ENCODE measurements at regions not wholly inside any gene's neighbourhood (a gene's known extent, or its start where the extent isn't known, plus 50 kb on each side); places are given as distances from the start of the nearest gene placed in this dataset.
"Not testable (repeated sequence)": the region's sequence is repeated elsewhere in the genome, so short reads cannot be mapped to it uniquely, and the experiment has no call there.

- Histone ChIP-seq H3K27ac (ENCODE audit: low read depth) (no peak overlapping the region), H3K4me1 (ENCODE audit: insufficient read depth) (no peaks in the 10 kb centered on the region), H3K4me3 (ENCODE audit: low read depth, low read length) (no peak overlapping the region), H3K36me3 (ENCODE audit: insufficient read depth) (no peaks in the 10 kb centered on the region)
- DNase-seq (ENCODE audit: extremely low spot score): no peak
- 43% methylated on average over 15 of the region's 15 CpGs for WGBS
Observed at GRCh38 chr14:71165121-71166031, 258.1 kb downstream of the PCNX1 start.

GRCh38 chr14:71166180-71166837 lies 259.1 kb downstream of the PCNX1 start:
- H3K4me3 ChIP-seq (ENCODE audit: low read depth, low read length): no peak overlapping the region
- no peaks in the 10 kb centered on the region for H3K36me3 ChIP-seq (ENCODE audit: insufficient read depth)
- WGBS: 62% methylated on average over 3 of the region's 3 CpGs
- no peak overlapping the region for H3K27ac ChIP-seq (ENCODE audit: low read depth)
- peak; percentile 37 for DNase-seq (ENCODE audit: extremely low spot score)
- no peaks in the 10 kb centered on the region for H3K4me1 ChIP-seq (ENCODE audit: insufficient read depth)

GRCh38 chr14:71167325-71167950 lies 260.2 kb downstream of the PCNX1 start:
- 97% methylated on average over 48 of the region's 48 CpGs for WGBS
- H3K4me3 ChIP-seq (ENCODE audit: low read depth, low read length); H3K4me1 ChIP-seq (ENCODE audit: insufficient read depth); DNase-seq (ENCODE audit: extremely low spot score); H3K36me3 ChIP-seq (ENCODE audit: insufficient read depth); H3K27ac ChIP-seq (ENCODE audit: low read depth): not testable (repeated sequence)

GRCh38 chr14:71168161-71168560 lies 260.9 kb downstream of the PCNX1 start:
- not testable (repeated sequence) for DNase-seq (ENCODE audit: extremely low spot score); H3K36me3 ChIP-seq (ENCODE audit: insufficient read depth); H3K4me1 ChIP-seq (ENCODE audit: insufficient read depth); H3K27ac ChIP-seq (ENCODE audit: low read depth); H3K4me3 ChIP-seq (ENCODE audit: low read depth, low read length)
- 53% methylated on average over 14 of the region's 14 CpGs for WGBS

- H3K4me3 ChIP-seq (ENCODE audit: low read depth, low read length): no peak overlapping the region
- no peaks in the 10 kb centered on the region for H3K4me1 ChIP-seq (ENCODE audit: insufficient read depth)
- no peak overlapping the region for H3K27ac ChIP-seq (ENCODE audit: low read depth)
- 76% methylated on average over 17 of the region's 17 CpGs for WGBS
- DNase-seq (ENCODE audit: extremely low spot score): no peak
- no peaks in the 10 kb centered on the region for H3K36me3 ChIP-seq (ENCODE audit: insufficient read depth)
Observed at GRCh38 chr14:71168564-71169427, 261.5 kb downstream of the PCNX1 start.

GRCh38 chr14:71169861-71170260 lies 262.6 kb downstream of the PCNX1 start:
- Histone ChIP-seq H3K27ac (ENCODE audit: low read depth) (no peak overlapping the region), H3K4me1 (ENCODE audit: insufficient read depth) (no peaks in the 10 kb centered on the region), H3K4me3 (ENCODE audit: low read depth, low read length) (no peak overlapping the region), H3K36me3 (ENCODE audit: insufficient read depth) (no peaks in the 10 kb centered on the region)
- 90% methylated on average over 5 of the region's 5 CpGs for WGBS
- DNase-seq (ENCODE audit: extremely low spot score): no peak

GRCh38 chr14:71175491-71175890 lies 268.2 kb downstream of the PCNX1 start:
- no peaks in the 10 kb centered on the region for H3K36me3 ChIP-seq (ENCODE audit: insufficient read depth)
- H3K4me1 ChIP-seq (ENCODE audit: insufficient read depth): no peaks in the 10 kb centered on the region
- H3K27ac ChIP-seq (ENCODE audit: low read depth): no peak overlapping the region
- DNase-seq (ENCODE audit: extremely low spot score): no peak
- H3K4me3 ChIP-seq (ENCODE audit: low read depth, low read length): no peak overlapping the region
- 93% methylated on average over 3 of the region's 3 CpGs for WGBS

GRCh38 chr14:71179066-71179465 lies 271.8 kb downstream of the PCNX1 start:
- no peaks in the 10 kb centered on the region for H3K4me1 ChIP-seq (ENCODE audit: insufficient read depth)
- no peaks in the 10 kb centered on the region for H3K36me3 ChIP-seq (ENCODE audit: insufficient read depth)
- no peak for DNase-seq (ENCODE audit: extremely low spot score)
- H3K27ac ChIP-seq (ENCODE audit: low read depth): no peak overlapping the region
- H3K4me3 ChIP-seq (ENCODE audit: low read depth, low read length): no peak overlapping the region
- WGBS: 92% methylated on average over 5 of the region's 5 CpGs

GRCh38 chr14:71180397-71180796 lies 273.1 kb downstream of the PCNX1 start:
- Histone ChIP-seq H3K4me3 (ENCODE audit: low read depth, low read length) (no peak overlapping the region), H3K27ac (ENCODE audit: low read depth) (no peak overlapping the region), H3K4me1 (ENCODE audit: insufficient read depth) (no peaks in the 10 kb centered on the region), H3K36me3 (ENCODE audit: insufficient read depth) (no peaks in the 10 kb centered on the region)
- WGBS: 87% methylated on average over 5 of the region's 5 CpGs
- no peak for DNase-seq (ENCODE audit: extremely low spot score)

GRCh38 chr14:71181215-71182003 lies 274.1 kb downstream of the PCNX1 start:
- H3K4me1 ChIP-seq (ENCODE audit: insufficient read depth): no peaks in the 10 kb centered on the region
- no peak for DNase-seq (ENCODE audit: extremely low spot score)
- 93% methylated on average over 23 of the region's 23 CpGs for WGBS
- no peaks in the 10 kb centered on the region for H3K36me3 ChIP-seq (ENCODE audit: insufficient read depth)
- H3K4me3 ChIP-seq (ENCODE audit: low read depth, low read length): no peak overlapping the region
- H3K27ac ChIP-seq (ENCODE audit: low read depth): no peak overlapping the region

- no peaks in the 10 kb centered on the region for H3K4me1 ChIP-seq (ENCODE audit: insufficient read depth)
- no peak overlapping the region for H3K27ac ChIP-seq (ENCODE audit: low read depth)
- no peaks in the 10 kb centered on the region for H3K36me3 ChIP-seq (ENCODE audit: insufficient read depth)
- DNase-seq (ENCODE audit: extremely low spot score): no peak
- no peak overlapping the region for H3K4me3 ChIP-seq (ENCODE audit: low read depth, low read length)
- WGBS: 55% methylated on average over 7 of the region's 7 CpGs
Observed at GRCh38 chr14:71183876-71184689, 276.8 kb downstream of the PCNX1 start.

GRCh38 chr14:71185637-71186036 lies 278.4 kb downstream of the PCNX1 start:
- H3K4me3 ChIP-seq (ENCODE audit: low read depth, low read length): no peak overlapping the region
- no peaks in the 10 kb centered on the region for H3K4me1 ChIP-seq (ENCODE audit: insufficient read depth)
- H3K27ac ChIP-seq (ENCODE audit: low read depth): no peak overlapping the region
- no peaks in the 10 kb centered on the region for H3K36me3 ChIP-seq (ENCODE audit: insufficient read depth)
- WGBS: 98% methylated on average over 2 of the region's 2 CpGs
- no peak for DNase-seq (ENCODE audit: extremely low spot score)
